ENCODE measurements at regions not wholly inside any gene's neighbourhood (a gene's known extent, or its start where the extent isn't known, plus 50 kb on each side); places are given as distances from the start of the nearest gene placed in this dataset.
"Not testable (repeated sequence)": the region's sequence is repeated elsewhere in the genome, so short reads cannot be mapped to it uniquely, and the experiment has no call there.

DNA sequence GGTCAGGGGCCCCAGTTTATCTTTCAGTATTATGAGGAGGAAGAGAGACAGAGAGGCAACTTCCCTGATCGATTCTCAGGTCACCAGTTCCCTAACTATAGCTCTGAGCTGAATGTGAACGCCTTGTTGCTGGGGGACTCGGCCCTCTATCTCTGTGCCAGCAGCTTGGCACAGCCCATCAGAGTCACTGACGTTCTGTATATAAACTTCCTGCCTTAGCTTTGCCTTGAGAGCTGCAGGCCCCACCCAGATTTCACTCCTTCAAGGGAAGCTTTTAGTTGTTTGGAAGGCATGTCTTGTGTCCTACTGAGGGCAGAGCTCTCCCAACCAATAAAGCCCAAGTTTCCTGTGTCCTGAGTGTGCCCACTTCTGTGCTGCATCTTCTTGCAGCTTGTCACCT lies 242.5 kb upstream of the PRSS58 start:
- DNase-seq (ENCODE audit: low read depth in 2 of 2): no peak

DNA sequence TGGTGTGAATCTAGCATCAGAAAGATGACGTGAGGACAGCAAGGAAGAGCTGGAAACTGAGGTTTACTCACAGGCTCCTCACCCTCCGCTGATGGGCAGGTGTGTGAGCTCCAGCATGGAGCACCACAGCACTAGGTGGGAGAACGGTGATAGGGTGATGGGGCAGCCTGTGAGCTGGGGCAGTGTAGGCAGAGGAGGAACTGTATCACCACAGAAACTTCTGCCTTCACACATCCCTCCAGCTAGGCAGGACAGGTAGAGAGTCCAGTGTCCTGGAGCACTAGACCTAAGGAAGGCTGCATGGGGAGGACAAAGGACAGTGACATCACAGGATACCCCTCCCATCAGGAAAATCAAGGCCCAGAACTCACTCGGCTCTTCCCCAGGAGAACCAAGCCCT lies 241.8 kb upstream of the PRSS58 start:
- no peak for DNase-seq (ENCODE audit: low read depth in 2 of 2)

DNA sequence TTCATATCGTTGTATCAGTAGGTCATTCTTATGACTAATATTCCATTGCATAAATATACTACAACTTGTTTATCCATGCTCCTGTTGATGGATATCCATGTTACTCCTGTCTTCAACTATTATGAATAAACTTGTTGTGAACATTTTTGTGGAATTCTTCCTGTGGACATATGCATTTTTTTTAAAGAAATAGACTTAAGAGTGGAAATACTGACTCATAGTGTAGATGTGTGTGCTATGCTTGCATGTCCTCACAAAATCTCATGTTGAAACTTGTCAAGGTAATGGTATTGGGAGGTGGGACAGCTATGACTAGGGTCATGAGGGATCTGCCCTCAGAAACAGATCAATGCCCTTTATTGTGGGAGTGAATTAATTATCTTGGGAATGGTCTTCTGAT lies 240.5 kb upstream of the PRSS58 start:
- DNase-seq (ENCODE audit: low read depth in 2 of 2): no peak

DNA sequence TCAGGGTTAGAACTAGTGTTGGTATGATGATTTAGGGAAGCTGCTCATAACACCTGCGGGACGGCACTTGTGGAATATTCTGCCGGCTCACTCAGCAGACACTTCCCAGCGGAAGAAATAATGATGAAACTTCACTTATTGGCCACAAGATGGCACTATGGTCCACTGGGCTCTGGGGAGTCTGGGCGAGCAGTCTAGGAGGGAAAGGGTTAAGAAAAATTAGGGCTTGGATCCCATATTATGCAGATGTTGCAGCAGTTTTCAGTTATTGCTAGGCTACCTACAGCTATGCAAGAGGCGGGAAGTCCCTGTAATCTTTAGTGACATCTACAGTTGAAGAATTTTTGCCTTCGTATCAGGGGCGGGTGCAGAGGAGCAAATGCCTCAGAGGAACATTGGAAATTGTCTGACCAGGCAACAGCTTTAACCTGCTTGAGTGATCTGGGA lies 238.7 kb upstream of the PRSS58 start:
- DNase-seq (ENCODE audit: low read depth in 2 of 2): no peak

DNA sequence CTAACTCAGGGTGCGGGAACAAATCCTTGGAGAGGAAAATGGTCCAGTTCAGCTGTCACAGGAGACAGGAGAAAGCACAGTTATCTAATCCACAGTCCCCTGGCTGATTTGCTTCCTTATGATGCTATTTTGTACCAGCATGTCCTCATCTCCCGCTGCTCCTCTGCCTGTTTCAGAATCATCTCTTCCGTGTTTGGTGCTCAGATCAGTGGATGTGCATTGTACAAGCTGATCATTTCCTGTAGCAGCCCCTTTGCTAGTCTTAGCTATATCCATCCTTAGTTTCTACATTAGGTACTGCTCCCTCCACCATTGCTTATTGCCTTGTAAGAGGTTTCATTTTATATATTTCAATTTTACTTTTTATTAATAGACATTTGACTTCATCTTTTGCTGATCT lies 238.0 kb upstream of the PRSS58 start:
- not testable (repeated sequence) for DNase-seq (ENCODE audit: low read depth in 2 of 2)

DNA sequence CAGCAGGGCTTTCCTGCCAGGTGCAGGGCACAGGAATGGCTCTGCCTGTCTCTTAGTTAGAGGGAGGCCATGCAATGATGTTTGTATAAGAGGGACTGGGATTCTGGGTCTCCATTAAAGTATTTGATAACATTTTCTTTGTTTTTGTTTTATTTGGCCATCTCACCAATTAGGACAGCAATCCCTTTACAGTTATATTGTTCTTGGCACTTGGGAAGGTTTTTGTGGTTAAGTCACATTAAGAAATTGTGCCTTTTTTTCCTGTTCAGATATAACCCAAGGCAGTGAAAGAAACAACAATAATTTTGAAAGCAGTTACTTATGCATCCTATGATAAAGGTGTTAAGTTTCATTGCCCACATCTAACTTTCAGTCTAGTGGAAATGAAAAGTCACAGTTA lies 237.4 kb upstream of the PRSS58 start:
- DNase-seq (ENCODE audit: low read depth in 2 of 2): not testable (repeated sequence)

DNA sequence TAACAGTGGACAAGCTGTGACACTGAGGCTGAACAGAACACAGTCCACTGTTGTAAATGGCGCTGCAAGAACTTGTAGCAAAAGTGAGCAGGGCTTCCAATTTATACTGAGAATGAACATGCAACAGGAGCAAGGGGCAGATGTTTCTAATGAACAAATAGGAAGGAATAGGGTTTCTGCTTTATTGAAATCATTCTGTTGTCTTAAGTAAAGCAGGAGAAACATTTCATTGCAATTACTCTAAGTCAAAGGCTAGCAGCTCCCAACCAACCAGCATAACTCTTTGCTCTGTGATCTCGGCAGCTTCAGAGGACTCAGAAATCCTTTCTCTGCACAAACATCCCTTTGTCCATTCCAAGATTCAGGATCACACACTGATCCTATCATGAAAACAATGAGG lies 236.2 kb upstream of the PRSS58 start:
- DNase-seq (ENCODE audit: low read depth in 2 of 2): no peak

DNA sequence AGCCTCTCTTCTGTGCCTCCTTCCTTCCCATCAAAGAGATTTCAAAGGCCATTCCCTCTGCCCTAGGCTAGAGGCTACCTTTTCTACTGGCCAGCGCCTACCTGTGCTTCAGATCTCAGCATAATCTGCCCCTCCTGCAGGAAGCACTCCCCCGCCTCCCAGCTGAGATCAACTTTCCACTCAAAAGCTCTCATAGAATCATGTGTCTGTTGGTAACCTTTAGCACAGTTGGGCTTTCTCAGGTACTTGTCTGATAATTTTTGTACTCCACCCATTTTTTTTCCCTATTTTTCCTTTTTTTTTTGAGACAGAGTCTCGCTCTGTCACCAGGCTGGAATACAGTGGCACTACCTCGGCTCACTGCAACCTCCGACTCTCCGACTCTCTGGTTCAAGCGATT lies 231.0 kb upstream of the PRSS58 start:
- no peak for DNase-seq (ENCODE audit: low read depth in 2 of 2)

DNA sequence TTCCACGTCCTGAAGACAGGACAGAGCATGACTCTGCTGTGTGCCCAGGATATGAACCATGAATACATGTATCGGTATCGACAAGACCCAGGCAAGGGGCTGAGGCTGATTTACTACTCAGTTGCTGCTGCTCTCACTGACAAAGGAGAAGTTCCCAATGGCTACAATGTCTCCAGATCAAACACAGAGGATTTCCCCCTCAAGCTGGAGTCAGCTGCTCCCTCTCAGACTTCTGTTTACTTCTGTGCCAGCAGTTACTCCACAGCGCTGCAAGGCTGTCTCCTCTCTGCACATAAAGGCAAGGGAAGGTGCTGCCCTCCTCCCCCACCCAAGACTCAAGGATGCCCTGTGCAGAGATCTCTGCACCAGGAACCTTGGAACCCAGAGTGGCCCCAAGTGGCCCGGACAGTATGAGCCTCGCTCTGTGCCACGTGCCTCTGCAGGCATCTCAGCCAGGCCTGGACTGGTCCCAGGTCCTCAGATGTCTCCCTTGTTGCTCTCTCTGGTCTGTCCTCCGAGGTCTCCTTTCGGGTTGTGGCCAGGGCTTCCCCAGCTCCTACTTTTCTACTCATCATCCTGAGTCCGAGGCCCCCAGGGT lies 230.3 kb upstream of the PRSS58 start:
- no peak for DNase-seq (ENCODE audit: low read depth in 2 of 2)

DNA sequence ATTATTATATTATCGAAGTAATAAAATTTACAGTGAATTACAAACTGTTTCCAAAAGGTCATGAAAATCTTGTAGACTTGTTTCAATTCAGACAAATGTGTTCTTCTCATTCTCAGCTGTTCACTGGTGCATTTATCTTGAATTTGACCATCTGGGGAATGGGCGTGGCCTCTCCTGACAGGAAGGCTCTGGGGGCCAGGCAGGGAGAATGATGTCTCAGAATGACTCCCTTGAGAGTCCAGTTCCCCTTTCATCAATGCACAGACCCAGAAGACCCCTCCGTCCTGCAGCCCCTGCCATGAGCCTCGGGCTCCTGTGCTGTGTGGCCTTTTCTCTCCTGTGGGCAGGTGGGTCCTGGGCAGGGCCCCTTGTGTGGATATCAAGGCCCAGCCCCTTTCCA lies 229.7 kb upstream of the PRSS58 start:
- not testable (repeated sequence) for DNase-seq (ENCODE audit: low read depth in 2 of 2)

DNA sequence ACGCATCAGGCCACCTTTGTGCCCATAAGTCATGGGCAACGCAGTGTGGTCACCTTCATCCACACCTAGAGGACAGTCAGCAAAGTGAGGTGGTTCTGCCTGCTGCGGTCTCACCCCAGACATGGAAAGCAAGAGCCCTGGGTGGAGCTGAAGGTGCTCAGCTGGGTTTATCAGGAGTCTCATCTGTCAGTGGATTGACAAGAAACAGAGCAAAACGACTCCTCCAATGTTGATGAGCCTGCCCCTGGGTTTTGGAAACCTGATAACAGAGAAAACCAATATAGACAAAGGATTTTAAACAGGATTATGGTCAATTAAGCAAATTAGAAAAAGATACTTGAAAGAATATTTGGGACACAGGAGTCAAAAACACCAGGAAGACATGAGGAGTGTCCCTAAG lies 229.3 kb upstream of the PRSS58 start:
- no peak for DNase-seq (ENCODE audit: low read depth in 2 of 2)

DNA sequence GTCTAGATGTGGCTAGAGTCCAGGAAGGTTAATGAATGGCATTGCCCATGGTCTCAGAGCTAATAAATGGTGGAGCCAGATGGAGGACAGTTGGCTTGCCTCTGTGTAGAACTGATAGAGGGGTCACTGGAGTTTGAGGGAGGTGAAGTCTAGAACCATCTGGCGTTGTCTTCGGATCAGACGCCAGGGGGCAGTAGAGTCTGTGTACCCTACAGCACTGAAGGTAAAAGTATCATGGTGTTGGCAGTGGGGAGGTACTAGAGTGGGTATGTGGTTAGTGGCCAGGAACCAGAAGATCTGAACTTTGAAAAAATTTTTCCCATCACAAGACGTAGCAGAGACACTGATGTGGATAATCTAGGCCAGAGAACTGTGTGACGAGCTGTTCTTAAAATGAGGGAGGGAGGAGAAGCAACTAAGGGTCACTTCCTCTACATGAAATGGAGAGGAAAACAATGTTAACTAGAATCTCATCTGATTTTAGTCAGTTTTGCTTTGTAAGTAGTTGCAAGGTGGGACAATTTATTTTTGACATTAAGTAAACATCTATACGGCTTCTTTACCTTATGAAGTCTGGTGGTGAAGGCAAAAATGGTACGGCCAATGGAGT lies 227.9 kb upstream of the PRSS58 start:
- no peak for DNase-seq (ENCODE audit: low read depth in 2 of 2)

DNA sequence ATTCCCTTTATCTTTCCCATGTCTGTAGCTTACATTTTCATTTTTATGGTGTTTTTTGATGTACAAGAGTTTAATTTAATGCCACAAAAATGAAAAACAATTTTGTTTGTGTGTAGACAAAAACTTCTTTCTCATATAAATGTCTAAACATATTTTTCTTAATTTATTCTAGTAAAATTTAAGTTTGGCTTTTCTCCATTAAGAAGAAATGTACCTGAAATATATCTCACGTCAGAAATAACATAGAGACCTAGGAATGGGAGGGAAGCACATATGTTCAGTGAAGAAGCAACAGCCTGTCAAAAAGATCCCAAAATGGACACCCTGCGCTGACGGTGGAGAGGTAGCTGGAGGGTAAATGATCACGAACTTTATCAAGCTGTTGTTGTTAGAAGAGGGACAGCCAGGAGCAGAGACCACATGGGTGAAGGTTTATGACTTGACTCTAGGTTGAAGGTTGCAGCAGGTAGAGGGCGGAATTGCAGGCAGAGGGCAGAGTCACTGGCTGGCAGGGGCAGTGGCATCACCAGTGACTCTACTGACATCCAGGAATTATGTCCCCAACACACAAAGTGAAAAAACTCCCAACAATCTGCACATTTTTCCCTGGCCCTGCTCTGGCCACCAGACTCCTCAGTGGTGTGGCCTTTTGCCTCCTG lies 225.9 kb upstream of the PRSS58 start:
- DNase-seq (ENCODE audit: low read depth in 2 of 2): no peak

DNA sequence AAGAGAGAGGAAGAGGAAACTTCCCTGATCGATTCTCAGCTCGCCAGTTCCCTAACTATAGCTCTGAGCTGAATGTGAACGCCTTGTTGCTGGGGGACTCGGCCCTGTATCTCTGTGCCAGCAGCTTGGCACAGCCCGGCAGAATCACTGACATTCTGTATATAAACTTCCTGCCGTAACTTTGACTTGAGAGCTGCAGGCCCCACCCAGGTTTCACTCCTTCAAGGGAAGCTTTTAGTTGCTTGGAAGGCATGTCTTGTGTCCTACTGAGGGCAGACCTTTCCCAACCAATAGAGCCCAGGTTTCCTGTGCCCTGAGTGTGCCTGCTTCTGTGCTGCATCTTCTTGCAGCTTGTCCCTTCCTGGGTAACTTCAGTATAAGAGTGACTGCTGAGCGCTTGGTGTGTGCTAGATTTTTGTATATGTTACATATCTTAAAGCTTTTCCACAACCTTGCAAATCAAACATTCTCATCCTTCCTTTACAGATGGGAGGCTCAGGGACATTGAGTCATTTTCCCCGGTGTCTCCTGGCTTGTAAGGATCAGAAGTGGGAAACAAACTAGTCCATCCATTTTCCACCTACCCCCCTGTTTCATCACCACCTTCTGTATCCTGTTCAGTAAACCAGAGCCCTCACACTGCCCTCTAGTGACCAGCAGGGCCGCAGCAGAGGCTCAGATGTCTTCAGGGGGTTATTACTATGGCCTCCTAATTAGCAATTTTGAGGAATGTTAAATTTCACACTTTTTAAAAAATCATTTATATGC lies 225.2 kb upstream of the PRSS58 start:
- DNase-seq (ENCODE audit: low read depth in 2 of 2): peak; percentile 17 to 24

DNA sequence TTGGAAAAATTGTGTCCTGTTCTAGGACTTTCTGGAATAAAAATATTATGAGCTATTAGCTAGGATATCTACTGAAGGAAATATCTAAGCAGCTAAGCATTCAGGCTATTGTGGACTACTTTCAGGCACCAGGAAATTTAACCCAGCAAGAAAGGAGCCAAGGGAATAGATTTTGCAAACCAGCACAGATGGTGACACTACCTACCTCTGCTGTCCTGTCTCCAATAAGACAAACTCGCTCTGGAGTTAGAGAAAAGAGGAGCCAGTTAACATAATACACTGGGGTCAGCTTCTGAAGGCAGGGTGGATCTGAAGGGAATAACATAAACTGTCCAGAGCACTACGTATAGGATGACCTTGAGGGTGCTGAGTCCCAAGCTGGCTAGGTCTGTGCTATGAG lies 223.7 kb upstream of the PRSS58 start:
- no peak for DNase-seq (ENCODE audit: low read depth in 2 of 2)

DNA sequence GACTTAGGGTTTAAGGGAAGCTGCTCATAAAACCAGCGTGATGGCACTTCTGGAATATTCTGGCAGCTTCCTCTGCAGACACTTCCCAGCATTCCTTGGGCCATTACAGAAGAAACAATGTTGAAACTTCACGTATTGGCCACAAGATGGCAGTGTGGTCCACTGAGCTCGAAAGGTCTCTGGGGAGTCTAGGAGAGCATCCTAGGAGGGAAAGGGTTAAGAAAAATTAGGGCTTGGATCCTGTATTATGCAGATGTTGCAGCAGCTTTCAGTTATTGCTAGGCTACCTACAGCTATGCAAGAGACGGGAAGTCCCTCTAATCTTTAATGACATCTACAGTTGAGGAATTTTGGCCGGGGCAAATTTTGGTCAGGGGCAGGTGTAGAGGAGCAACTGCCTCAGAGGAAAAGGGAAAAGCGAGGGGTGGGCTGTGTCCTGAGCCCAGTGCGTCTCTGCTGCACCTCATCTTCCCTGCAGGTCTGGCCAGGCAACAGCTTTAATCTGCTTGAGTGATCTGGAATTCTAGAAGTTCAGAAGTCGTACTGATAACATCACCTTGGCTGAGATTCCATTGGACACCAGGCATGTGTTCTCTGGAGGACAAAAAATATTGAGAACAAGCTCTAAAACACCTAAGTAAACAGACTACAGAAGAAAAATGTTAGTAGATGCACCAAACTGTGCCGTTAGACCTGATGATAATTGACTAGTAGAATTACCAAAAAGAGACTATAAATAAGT lies 220.8 kb upstream of the PRSS58 start:
- no peak for DNase-seq (ENCODE audit: low read depth in 2 of 2)

DNA sequence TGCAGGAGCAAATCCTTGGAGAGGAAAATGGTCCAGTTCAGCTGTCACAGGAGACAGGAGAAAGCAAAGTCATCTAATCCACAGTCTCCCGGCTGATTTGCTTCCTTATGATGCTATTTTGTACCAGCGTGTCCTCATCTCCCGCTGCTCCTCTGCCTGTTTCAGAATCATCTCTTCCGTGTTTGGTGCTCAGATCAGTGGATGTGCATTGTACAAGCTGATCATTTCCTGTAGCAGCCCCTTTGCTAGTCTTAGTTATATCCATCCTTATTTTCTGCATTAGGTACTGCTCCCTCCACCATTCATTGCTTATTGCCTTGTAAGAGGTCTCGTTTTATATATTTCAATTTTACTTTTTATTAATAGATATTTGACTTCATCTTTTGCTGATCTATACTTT lies 219.9 kb upstream of the PRSS58 start:
- DNase-seq (ENCODE audit: low read depth in 2 of 2): not testable (repeated sequence)

DNA sequence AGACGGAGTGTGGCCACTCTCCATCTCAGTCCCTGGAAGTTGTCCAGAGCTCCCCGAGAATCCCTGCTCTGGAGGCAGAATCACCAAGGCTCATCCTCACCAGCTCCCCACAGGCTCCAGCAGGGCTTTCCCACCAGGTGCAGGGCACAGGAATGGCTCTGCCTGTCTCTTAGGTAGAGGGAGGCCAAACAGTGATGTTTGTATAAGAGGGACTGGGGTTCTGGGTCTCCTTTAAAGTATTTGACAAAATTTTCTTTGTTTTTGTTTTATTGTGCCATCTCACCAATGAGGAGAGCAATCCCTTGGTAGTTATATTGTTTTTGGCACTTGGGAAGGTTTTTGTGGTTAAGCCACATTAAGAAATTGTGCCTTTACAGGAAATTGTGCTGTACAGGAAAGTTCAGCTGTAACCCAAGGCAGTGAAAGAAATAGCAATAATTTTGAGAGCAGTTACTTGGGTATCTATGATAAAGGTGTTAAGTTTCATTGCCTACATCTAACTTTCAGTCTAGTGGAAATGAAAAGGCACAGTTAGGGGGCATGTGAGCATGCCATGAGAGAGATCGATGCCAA lies 219.3 kb upstream of the PRSS58 start:
- no peak for DNase-seq (ENCODE audit: low read depth in 2 of 2)

DNA sequence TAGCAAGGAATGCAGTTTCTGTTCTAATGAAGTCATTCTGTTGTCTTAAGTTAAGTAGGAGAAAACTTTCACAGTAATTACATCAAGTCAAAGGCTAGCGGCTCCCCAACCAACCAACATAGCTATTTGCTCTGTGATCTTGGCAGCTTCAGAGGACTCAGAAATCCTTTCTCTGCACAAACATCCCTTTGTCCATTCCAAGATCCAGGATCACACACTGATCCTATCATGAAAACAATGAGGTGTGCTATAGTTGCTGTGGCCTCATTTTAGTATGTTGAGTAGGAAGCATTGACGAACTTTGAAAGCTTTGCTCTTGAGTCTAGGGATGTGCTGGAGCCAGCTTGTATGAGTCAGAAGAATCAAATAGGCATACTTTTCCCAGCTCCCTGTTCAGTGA lies 218.2 kb upstream of the PRSS58 start:
- no peak for DNase-seq (ENCODE audit: low read depth in 2 of 2)

DNA sequence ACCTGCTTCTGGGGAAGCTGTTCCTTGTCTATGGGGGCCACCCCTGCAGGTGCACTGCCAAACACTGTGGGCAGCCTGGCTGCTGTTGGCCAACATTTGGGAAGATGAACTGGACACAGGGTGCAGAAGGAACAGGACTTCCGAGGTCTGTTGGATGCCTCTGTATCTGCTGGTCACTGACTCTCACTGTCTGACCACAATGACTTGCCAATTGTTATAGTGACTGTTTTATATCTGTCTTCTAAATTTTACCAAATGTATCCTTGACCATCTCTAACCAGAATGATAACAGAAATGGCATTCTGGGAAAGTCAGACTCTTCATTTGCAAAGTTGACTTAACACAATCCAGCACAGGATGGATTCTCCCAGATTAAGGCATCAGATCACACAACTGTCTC lies 214.0 kb upstream of the PRSS58 start:
- no peak for DNase-seq (ENCODE audit: low read depth in 2 of 2)

DNA sequence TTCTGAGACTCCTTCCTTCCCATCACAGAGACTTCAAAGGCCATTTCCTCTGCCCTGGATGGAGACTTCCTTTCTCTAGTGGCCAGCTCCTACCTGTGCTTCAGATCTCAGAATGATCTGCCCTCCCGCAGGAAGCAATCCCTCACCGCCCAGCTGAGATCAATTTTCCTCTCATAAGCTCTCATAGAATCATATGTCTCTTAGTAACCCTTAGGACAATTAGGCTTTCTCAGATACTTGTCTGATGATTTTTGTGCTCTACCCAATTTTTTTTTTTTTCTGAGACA lies 212.6 kb upstream of the PRSS58 start:
- DNase-seq (ENCODE audit: low read depth in 2 of 2): no peak
